MCF 10A (cell line): ENCODE measurements at regions not wholly inside any gene's neighbourhood (a gene's known extent, or its start where the extent isn't known, plus 50 kb on each side); places are given as distances from the start of the nearest gene placed in this dataset.

Experiments
- BruUV-seq: library from RNA; stranded (reverse); fragments of 400-500 nt; replicated peaks from 2 replicates; lab custom pipeline; 2021; lab: Mats Ljungman, UMichigan
- CTCF ChIA-PET: fragments of 300-600 bp; sonication (Branson Sonifier 250); formaldehyde crosslinking; extraction: SDS; loops from one replicate; lab custom pipeline; 2021; ENCODE audit warnings: antibody characterized with exemption, inconsistent platforms; lab: Yijun Ruan, JAX
- POLR2A ChIA-PET: fragments of 300-600, 350-650 bp; sonication (Branson Sonifier 250); formaldehyde crosslinking; extraction: SDS; loops from one replicate; lab custom pipeline; 2020; ENCODE audit warnings: antibody characterized with exemption, inconsistent platforms; lab: Yijun Ruan, JAX
- DNase-seq: peaks from one replicate; pipeline ENCODE4 v3.0.0-alpha.2; 2018; ENCODE audit not compliant: unreplicated experiment
- H3K27ac Mint-ChIP-seq: one replicate; pipeline ENCODE4 v1.8.0; 2022; ENCODE audit warnings: mild to moderate bottlenecking, low read depth, mixed read lengths; ENCODE audit not compliant: unreplicated experiment
- H3K27me3 Mint-ChIP-seq: one replicate; pipeline ENCODE4 v1.8.0; 2022; ENCODE audit warnings: mixed read lengths; ENCODE audit not compliant: insufficient read depth, unreplicated experiment
- H3K36me3 Mint-ChIP-seq: one replicate; pipeline ENCODE4 v1.8.0; 2022; ENCODE audit warnings: mild to moderate bottlenecking, moderate library complexity, mixed read lengths; ENCODE audit not compliant: insufficient read depth, unreplicated experiment
- H3K4me1 Mint-ChIP-seq: one replicate; pipeline ENCODE4 v1.8.0; 2022; ENCODE audit warnings: mixed read lengths; ENCODE audit not compliant: insufficient read depth, unreplicated experiment
- H3K4me3 Mint-ChIP-seq: one replicate; pipeline ENCODE4 v1.8.0; 2022; ENCODE audit warnings: mild to moderate bottlenecking, moderate library complexity, mixed read lengths; ENCODE audit not compliant: unreplicated experiment
- H3K9me3 Mint-ChIP-seq: one replicate; pipeline ENCODE4 v1.8.0; 2022; ENCODE audit warnings: mixed read lengths; ENCODE audit not compliant: unreplicated experiment
- CTCF ChIP-seq: fragments of 200-600 bp; IDR thresholded peaks from one replicate; pipeline ENCODE4 v1.8.0; 2022; ENCODE audit warnings: antibody characterized with exemption, mild to moderate bottlenecking; ENCODE audit not compliant: unreplicated experiment
- intact Hi-C: fragments of 100-400 bp; cut with micrococcal nuclease; formaldehyde crosslinking; loops from 2 replicates; pipeline ENCODE4 v1.14.1; 2022

- POLR2A ChIA-PET: no interaction called here
- no TSS peak for BruUV-seq
- no peaks in the 10 kb centered on the region for H3K9me3 Mint-ChIP-seq
Observed at GRCh38 chr3:110006913-110007312, 669.6 kb upstream of the DPPA4 start.

GRCh38 chr3:110015231-110015963 lies 678.1 kb upstream of the DPPA4 start:
- Mint-ChIP-seq H3K9me3 (no peaks in the 10 kb centered on the region), H3K4me1 (no peaks in the 10 kb centered on the region), H3K4me3 (no peak overlapping the region), H3K36me3 (no peaks in the 10 kb centered on the region), H3K27me3 (no peaks in the 10 kb centered on the region), H3K27ac (no peak overlapping the region)
- DNase-seq: no peak
- POLR2A ChIA-PET: no interaction called here
- CTCF ChIA-PET: no interaction called here
- no TSS peak for BruUV-seq
- intact Hi-C loops: no loop called here
- TF ChIP-seq CTCF: no peak

More at GRCh38 chr3:110006913-110007312, 669.6 kb upstream of the DPPA4 start:
- Mint-ChIP-seq H3K27me3 (no peaks in the 10 kb centered on the region), H3K4me1 (no peaks in the 10 kb centered on the region), H3K36me3 (no peaks in the 10 kb centered on the region), H3K27ac (no peak overlapping the region), H3K4me3 (no peak overlapping the region)
- intact Hi-C loops: no loop called here
- TF ChIP-seq CTCF: no peak
- no peak for DNase-seq
- CTCF ChIA-PET: interaction anchor here (0.7 kb wide), 2 partner anchors 28 to 394 kb away, joined by 3 to 4 read pairs; no protein-coding TSS in a partner anchor

GRCh38 chr3:110016235-110016815 lies 679.0 kb upstream of the DPPA4 start:
- Mint-ChIP-seq H3K36me3 (no peaks in the 10 kb centered on the region), H3K4me3 (peak overlapping the region; percentile 16), H3K27ac (peak overlapping the region; percentile 73), H3K27me3 (no peaks in the 10 kb centered on the region), H3K4me1 (no peaks in the 10 kb centered on the region), H3K9me3 (no peaks in the 10 kb centered on the region)
- BruUV-seq: no TSS peak
- intact Hi-C loops: no loop called here
- POLR2A ChIA-PET: no interaction called here
- CTCF ChIA-PET: no interaction called here
- DNase-seq: peak; percentile 62
- no peak for TF ChIP-seq CTCF

- CTCF ChIA-PET: interaction anchor here (1.1 kb wide), 1 partner anchor 1063 kb away, joined by 3 read pairs; no protein-coding TSS in a partner anchor
- no peaks in the 10 kb centered on the region for H3K27me3 Mint-ChIP-seq
- no peaks in the 10 kb centered on the region for H3K36me3 Mint-ChIP-seq
- intact Hi-C loops: no loop called here
- H3K4me1 Mint-ChIP-seq: no peaks in the 10 kb centered on the region
- POLR2A ChIA-PET: no interaction called here
- H3K27ac Mint-ChIP-seq: no peak overlapping the region
- DNase-seq: no peak
- H3K4me3 Mint-ChIP-seq: no peak overlapping the region
- BruUV-seq: no TSS peak
- no peak for TF ChIP-seq CTCF
- no peaks in the 10 kb centered on the region for H3K9me3 Mint-ChIP-seq
Observed at GRCh38 chr3:110017304-110017703, 680.0 kb upstream of the DPPA4 start.
